Activated CD4-positive, alpha-beta T cell treated with anti-CD3 and anti-CD28 coated beads, Interleukin-2, amount 50 U/mL, for 1 hour (primary cell): ENCODE measurements at regions not wholly inside any gene's neighbourhood (a gene's known extent, or its start where the extent isn't known, plus 50 kb on each side); places are given as distances from the start of the nearest gene placed in this dataset.

Source experiments
- DNase-seq: peaks from one replicate; pipeline ENCODE4 v3.0.0-alpha.2; 2020

DNA sequence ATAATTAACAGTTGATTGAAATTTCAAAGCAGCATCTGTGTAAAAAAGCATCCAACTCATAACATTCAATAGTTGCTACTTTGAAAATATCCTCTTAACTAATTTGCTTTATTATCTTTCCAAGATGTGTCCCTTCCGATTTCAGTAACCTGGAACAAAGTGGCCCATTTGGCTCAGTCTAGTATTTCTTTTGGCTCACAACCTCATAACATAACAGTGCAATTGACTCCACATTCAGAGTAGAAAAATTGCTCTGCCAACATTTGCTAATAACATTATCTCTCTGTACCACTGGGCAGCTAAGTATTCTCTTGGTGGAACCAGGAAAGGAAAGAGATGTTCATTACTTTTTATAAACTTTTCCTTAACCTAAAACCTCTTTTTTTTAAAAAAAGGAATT lies 571.1 kb upstream of the ARGLU1 start:
- no peak for DNase-seq

DNA sequence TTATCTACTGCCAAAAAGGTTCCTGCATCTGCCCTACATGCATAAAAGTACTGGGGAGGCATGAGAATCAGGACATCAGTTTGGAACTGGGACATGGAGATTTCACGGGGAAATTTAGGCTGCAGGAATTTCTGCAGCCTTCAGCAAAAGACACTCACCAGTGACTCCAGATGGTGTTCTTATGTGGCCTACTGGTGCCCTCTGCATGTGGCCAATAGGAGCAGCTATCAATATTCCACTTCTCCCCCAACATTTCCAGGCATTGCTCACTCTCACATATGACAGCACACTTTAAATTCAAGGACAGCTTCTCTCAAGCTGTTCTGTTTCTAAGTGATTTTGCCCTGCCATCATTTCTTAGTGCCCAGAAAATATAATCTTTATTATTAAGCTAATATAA lies 570.5 kb upstream of the ARGLU1 start:
- DNase-seq = no peak

DNA sequence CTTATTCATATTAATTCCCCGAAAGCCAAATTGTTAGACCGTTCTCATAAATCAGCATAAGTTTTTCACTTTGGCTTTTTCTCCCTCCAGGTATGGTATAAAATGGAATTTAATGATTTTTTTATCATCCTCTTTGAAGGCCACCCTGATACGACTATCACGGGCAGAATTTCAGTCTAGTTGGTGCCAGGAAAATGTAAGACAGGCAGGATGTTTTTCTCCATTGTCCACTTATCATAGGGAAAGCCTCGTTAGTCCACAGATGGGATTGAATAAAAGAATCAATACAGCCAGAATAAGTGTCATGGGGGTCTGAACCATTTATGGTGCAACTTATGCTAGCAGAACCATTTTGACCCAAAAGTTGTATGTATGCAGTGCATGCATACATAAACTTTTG lies 566.0 kb upstream of the ARGLU1 start:
- DNase-seq = no peak

DNA sequence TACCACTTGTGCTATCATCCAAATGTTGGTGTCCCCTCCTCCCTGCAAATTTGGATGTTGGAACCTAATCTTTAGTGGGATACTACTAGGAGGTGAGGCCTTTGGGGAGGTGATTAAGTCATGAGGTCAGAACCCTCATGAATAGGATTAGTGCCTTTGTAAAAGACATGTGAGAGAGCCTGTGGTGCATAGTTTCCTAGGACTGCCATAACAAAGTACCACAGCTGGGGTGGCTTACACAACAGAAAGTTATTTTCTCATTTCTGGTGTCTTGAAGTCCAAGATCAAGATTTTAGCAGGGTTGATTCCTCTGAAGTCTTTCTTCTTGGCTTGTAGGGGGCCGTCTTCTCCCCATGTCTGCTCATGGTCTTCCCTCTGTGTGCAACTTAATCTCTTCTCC lies 562.6 kb upstream of the ARGLU1 start:
- DNase-seq = no peak

DNA sequence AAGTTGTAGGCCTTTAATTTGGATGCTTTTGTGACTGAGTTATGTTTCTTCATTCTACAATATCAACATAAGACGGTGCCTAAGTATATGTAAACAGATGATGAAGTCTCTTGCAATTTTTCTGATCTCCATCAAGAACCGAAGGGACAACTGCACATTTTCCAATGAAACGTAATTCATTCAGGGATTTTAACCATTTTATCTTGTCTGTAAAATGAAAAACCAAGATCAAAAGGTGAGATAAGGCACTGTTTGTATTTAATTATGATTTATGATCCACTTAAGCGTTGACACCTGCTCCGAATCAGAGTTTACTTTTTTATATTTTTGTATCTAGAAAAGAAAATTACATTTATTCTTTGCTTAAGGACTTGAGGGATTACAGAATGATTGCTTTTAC lies 556.8 kb upstream of the ARGLU1 start:
- no peak for DNase-seq

DNA sequence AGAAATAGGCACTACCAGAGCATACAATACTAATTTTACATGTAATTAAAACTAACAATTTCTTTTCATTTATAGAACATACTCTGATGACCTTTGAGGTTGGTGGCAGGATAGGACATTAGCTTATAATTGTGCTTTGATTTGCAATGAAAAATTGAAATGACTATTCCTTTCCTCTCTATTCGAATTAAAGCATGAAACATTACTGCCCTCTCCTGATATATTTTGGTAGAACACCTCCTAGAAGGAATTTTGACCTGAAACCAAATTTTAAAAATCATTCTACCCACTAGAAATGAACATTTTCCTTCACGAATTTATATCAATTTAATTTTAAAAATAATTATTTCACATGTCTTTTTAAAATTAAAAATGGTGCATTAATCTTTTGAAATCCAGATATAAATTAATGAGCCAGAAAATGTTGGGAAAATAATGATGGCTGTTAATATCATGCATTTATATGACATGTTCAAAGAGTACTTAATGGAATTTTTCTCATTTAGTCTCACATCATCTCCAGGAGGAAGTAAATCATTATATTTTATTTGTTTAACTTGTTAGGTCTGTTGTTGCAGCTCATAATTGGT lies 556.3 kb upstream of the ARGLU1 start:
- no peak for DNase-seq

DNA sequence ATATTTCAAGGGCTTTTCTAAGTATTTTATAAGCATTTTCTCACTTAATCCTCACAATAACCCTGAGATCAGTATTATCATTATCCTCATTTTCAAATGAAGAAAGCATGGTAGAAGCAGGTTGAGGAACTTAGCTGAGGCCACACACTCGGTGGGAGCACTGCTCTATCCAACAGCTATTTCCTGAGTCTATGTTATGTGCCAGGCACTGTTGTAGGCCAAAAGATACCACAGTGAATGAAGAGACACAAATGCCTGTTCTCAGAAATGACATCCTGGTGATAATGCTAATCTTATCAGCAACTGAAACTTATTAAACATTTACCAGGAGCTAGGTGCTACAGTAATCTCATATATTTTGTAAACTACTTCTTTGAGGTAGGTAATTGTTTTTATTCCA lies 553.9 kb upstream of the ARGLU1 start:
- no peak for DNase-seq

DNA sequence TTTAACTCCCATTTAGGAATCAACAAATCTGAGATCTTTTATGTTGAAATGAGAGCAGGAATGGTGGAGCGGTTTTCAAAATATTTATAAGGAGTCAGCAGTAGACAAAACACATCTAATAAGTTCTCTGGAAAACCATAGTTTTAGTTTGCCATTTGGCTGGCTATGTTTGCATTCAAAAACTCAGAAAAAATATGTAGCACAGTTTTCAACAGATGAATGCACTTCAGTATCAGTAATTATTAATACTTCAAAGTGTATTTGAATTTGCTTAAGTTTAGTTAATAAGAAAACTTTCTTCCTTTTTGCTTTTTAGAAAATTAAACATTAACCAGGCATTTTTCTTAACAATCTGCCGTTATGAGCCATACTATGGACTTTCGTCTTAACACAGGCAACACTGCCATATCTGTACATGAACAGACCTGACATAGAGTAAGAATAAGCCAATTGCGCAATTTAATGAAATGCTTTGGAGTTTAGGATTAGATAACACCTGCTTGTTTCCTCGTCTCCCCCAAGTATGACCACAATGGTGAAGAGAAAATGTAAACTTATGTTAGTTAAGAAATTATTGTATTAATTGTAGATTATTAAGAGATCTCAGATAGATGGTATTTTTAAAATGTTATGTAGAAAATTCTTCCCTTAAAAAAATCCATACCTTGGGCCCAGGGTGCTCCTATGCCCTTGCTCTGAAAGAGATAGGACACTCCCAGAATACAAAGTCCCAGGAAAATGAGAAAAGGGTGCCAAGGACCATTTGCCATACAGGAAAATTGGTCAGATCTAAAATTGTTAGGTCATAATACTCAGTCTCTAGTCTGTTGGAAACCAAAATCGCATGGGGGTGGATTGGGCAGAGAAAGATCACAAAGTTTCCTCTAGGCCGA lies 552.3 kb upstream of the ARGLU1 start:
- DNase-seq = no peak

DNA sequence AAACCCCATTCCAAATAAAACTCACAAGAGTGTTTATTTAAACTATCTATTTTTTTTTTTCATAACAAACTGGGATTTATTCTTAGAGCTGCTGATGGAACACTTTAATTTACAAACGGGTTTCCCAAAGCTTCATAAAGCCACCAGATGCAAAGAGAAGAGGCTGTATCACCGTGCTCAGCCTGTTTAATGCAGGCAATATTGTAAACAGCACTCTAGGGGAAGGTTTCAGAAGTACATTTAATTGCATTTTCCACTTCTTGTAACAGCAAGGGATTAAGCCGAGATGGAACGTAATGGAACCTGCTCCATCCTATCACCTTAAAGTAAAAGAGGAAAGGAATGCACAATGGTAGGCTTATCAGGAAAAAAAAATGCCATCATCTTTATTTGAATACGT lies 550.6 kb upstream of the ARGLU1 start:
- no peak for DNase-seq

DNA sequence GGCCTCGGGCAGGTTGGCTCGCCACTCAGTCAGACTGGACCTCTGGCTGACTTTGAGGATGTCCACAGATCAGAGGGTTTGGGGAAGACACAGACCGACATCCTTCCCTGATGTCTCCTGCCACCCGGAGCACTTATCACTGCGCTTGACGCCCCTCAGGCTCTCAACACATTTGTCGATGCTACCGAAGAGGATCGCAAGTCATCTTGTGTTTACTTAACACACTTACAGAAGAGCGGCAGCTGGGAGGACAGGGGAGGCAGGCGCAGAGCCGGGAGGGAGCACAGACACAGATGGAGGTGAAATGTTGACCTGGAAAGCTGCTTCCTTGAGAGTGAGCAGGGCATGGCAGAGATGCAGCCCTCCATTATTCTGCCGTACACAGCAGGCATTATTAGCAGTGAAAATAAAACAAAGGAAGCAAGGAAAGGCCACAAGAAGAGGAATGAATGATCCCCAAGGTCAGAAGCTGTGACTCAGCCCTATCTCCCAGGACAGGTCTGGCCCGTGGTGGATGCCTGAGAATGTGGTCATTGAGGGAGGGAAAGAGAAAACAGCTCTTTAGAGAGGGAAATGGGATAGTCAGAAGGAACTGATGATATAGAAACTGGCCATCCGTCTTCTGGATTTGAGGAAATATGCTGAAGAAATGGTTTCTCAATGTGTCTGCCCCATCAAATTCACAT lies 549.5 kb upstream of the ARGLU1 start:
- DNase-seq = no peak

DNA sequence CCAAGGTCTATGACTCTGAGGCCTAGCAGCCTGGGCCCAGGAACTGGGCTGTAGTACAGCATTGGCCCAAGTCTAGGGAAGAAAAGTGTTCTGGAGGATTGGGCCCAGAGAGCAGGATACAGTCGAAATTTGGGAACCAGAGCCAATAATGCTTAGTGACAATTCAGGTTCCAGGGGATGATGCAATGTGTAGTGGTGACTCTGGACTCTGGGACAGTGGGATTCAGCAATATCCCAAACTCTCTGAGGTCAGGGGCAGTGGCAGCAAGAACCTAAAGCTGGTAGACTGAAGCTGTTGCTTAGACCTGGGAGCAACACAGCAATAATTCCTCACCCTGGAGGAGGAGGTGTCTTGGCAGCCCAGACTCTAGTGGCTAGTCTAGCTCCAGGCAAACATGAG lies 545.5 kb upstream of the ARGLU1 start:
- DNase-seq = no peak

DNA sequence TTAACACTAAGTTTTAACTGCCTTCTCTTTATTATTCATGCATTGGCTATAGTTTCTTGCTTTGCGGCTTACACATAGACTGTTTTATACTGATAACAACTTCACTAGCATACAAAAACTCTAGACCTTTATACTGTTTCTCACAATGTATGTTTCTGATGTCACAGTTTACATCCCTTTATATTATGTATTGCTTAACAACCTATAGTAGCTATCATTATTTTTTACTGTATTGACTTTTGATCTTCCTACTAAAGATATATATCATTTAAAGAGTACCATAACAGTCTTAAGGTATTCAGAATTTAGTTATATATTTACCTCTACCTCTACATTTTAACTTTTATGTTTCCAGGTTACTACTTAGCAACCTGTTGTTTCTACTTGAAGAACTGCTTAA lies 543.3 kb upstream of the ARGLU1 start:
- DNase-seq = no peak

DNA sequence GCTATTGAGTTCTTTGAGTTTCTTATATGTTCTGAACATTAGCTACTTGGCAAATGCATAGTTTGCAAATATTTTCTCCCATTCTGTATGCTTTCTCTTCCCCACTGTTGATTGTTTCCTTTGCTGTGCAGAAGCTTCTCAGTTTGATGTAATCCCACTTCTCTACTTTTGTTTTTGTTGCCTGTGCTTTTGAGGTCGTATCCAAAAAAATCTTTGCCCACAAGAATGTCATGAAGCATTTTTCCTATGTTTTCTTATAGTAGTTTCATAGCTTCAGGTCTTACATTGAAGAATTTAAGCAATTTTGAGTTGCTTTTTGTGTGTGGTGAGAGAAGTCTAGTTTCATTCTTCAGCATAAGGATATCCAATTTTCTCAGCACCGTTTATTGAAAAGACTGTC lies 536.7 kb upstream of the ARGLU1 start:
- no peak for DNase-seq

DNA sequence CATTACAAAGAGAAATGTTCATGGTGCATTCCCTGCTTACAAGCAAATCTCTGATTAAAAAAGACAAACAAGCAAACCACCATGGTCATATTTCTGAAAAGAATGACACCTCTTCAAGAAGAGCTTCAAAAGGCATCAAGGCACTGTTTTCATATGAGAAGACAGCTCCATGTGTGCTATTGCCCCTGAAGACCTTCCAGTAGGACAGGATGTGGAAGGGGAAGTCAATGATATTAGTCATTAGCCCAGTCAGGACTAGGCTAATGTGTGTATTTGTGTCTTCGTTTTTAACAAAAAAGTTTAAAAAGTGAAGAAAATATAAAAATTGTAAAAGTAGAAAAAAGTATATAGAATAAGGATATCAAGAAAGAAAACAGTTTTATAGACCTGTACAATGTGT lies 534.7 kb upstream of the ARGLU1 start:
- DNase-seq = no peak

DNA sequence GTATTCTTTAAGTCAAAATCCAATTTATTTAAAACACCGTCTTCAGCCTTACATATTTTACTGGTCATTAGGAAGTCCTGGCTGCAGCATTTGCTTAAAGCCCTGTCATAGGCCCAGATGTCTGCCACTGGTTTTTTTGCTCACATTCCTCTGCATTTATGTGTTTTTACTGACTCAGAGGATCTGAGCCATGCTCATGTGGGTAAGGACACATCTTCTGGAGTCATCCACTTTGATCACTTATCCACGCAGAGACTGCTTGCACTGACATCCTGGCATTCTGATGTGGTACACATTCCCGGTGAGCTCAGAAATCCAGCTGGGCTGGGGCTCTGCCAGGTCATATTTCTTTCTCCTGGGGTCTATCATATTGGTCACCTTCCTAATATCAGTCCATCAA lies 531.7 kb upstream of the ARGLU1 start:
- no peak for DNase-seq

DNA sequence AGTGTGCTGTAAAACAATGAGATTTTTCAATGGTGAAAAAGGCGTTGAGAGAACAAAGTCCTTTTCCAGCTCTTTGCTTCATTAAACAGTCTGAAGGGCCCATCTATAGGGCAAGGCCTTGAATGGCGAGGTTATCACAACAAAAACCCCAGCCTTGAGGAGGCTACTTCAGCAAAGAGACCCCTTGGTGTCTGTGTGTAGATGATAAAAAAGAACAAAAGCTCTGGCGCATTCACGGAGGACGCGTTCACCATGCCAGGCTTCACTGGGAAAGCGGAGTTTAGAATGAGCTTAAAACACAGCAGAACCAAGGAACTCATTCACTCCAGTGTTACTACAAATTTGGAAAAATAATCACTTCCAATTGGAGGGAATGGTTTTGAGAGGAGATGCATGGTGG lies 530.0 kb upstream of the ARGLU1 start:
- no peak for DNase-seq

DNA sequence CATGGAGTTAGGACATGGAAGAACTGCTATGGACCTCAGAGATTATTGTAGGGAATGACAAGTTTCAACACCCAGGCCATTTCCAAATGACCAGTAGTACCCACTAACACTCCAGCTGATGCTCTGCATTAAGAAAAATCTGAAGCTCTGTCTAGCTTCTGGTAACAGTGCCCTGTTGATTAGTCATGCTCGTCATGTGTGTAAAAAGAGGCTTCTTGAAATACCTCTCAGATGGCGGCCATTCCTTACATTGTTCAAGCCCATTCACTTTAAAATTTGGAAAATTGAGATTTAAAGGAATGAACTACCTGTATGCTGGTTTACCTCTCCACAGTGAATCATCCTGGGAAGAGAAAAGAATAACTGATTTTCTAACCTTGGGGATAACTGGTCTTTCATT lies 527.9 kb upstream of the ARGLU1 start:
- DNase-seq = no peak

DNA sequence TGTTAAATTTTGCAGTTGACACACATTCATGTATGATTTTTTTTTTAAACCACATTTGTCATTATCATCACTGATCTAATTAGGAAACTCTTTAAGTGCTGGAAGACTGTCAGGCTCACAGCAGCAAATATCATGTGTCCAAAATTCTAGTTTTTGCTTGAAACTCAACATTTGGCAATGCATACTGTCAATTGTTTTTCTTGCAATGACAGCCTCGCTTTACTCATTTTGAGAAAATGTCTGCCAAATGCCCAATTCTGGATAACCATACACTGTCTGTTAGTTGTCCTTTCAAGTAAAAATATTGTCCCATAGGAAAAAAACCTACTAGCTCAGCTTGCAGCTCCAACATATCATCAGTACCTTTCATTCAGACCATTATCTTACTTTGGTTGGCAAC lies 523.9 kb upstream of the ARGLU1 start:
- DNase-seq = no peak

DNA sequence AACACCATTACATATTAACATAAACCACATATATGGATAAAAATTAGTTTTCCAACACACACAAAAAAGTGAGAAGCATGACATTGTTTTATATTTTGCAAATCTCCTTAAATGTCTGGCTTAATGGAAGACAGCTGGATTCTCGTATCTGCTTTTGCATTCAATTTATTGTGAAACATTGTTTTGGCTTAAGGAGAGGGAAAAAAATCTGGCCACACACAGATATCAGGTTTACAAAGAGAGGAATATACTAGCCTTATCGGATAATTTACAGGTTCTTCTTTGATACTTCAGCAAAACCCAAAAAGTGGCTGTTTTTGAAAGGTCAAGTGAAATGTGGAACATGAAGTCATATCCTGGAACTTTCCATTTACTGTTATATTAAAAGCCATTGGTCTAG lies 523.5 kb upstream of the ARGLU1 start:
- DNase-seq = no peak

DNA sequence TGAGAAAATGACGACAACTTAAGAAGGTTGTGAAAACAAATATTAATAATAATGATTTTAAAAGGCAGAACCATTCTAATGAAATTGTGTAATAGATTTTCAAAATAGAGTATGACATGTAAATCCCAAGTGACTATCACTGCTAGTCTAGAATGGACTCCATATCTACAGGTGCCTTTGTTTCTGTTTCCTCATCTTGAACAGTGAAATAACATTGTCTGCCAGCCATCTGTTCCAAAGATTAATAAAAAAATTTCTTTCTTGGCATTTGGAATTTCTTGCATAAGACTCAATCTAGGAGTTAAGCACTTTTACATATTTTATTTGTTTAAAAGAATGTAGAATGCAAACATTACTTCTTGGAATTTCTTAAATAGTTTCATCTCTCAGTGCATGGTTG lies 520.1 kb upstream of the ARGLU1 start:
- no peak for DNase-seq

DNA sequence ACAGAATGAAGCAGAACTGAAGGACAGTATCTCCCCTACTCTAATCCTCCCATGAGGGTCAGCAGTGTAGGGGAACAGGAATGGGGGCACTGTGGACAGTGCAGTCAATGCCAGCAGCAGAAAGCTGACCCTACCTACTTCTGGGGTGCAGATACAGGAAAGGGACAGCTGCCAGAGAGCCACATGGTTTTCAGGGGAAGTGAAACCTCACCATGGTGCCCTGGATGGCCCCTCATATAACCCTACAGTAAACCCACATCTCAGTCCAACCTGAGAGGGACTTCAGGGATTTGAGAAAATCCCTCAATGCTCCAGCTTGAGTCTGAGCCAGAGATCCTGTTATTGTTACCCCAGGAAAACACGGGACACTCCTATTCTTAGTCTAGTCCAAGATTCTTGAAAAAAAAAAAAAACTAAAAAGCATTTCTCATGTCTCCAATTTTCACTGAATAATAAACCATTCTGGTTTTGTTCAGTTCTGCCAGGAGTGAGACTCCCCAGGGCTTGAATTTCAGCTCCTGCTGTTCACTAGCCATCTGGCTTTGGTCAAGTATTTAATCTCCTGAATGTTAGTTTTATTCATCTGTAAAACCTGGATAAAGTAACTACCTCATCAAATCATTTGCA lies 511.6 kb upstream of the ARGLU1 start:
- DNase-seq = no peak

DNA sequence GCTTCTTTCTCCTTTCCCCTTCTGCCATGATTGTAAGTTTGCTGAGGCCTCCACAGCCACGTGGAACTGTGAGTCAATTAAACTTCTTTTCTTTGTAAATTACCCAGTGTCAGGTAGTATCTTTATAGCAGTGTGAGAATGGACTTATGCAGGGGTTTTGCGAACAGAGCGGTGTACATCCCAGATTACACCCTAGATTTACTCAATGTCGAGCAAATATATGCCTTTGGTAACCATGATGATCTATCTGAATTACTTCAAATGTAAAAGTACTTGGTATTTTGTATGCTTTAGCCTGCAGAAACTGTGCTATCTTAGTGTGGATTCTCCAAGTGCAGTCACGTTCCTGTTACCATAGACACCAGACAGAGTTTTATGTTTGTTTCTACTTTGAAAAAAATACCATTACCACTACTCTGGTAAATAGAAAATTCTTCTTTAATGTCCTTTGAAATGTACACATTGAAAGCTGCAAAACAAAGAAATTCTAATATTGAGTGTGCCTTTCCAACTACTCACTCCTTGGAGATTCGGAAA lies 510.4 kb upstream of the ARGLU1 start:
- DNase-seq = no peak

DNA sequence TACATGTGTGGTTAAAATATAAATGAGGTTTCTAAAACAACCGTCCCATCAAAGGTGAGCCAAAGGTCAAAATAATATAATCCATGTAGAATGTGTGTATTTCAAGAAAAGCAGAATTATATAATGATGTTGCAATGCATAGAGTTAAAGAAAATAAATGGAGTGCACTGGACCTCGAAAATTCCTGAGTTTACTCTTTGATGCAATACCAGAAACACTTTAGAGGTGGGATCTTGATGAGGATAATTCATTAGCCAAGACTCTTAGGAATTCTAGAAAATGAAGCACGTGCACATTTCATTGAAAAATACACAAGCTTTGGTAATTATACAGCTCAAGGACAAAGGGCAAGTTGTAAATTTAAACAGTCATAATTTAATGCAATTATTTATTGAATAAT lies 508.9 kb upstream of the ARGLU1 start:
- no peak for DNase-seq

DNA sequence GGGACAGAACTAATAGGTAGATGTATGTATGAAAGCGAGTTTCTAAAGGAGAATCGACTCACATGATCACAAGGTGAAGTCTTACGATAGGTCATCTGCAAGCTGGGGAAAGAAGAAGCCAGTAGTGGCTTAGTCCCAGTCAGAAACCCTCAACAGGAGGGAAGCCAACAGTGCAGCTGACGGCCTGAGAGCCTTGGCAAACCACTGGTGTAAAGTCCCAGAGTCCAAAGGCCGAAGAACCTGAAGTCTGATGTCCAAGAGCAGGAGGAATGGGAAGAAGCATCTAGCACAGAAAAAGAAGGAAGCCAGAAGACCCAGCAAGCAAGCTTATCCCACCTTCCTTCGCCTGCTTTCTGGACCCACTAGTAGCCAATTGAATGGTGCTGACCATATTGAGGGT lies 507.6 kb upstream of the ARGLU1 start:
- no peak for DNase-seq
